ENCODE measurements at regions not wholly inside any gene's neighbourhood (a gene's known extent, or its start where the extent isn't known, plus 50 kb on each side); places are given as distances from the start of the nearest gene placed in this dataset.

GRCh38 chr3:88364926-88365325, 215.2 kb downstream of the C3orf38 start:
- TF ChIP-seq CTCF (IDR thresholded peaks at IDR 0.05): no peak

- TF ChIP-seq CTCF (IDR thresholded peaks at IDR 0.05): no peak
Observed at GRCh38 chr3:88369337-88369736, 219.6 kb downstream of the C3orf38 start.

GRCh38 chr3:88369767-88370166, 220.0 kb downstream of the C3orf38 start:
- TF ChIP-seq CTCF (IDR thresholded peaks at IDR 0.05): no peak

GRCh38 chr3:88385090-88385489, 235.3 kb downstream of the C3orf38 start:
- no peak for TF ChIP-seq CTCF (IDR thresholded peaks at IDR 0.05)

GRCh38 chr3:88398581-88398980, 248.8 kb downstream of the C3orf38 start:
- TF ChIP-seq CTCF (IDR thresholded peaks at IDR 0.05): no peak

GRCh38 chr3:88403319-88403718, 253.6 kb downstream of the C3orf38 start:
- no peak for TF ChIP-seq CTCF (IDR thresholded peaks at IDR 0.05)

GRCh38 chr3:88408097-88408496, 258.3 kb downstream of the C3orf38 start:
- no peak for TF ChIP-seq CTCF (IDR thresholded peaks at IDR 0.05)

GRCh38 chr3:88408935-88409334, 259.2 kb downstream of the C3orf38 start:
- TF ChIP-seq CTCF (IDR thresholded peaks at IDR 0.05): no peak
